GM18507 (cell line): ENCODE measurements at regions not wholly inside any gene's neighbourhood (a gene's known extent, or its start where the extent isn't known, plus 50 kb on each side); places are given as distances from the start of the nearest gene placed in this dataset.

Source experiments
- DNase-seq: peaks from one replicate; pipeline ENCODE4 v3.0.0; 2011; ENCODE audit warnings: low read depth; ENCODE audit not compliant: insufficient read length; ENCODE audit errors: extremely low spot score
- FAIRE-seq: peaks from 2 replicates; lab custom pipeline; 2011; peaks lifted over from hg19 to GRCh38; lab: Jason Lieb, UNC

DNA sequence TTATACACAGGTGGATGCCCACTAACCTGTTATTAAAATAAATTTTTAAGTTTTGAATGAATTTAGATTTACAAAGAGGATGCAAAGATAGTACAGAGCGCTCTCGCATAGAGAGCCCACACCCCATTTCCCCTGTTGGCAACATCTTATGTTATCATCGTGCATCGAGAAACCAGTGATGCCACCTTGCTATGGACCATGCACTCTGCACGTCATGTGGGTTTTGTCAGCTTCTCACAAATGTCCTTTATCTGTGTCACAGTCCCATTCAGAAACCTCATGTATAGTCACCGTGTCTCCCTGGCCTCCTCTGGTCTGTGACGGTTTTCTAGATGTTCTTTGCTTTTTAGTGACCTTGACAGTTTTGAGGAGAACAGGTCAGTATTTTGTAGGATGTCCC lies 60.0 kb downstream of the ING1 start:
- DNase-seq = no peak
- FAIRE-seq = no peak

DNA sequence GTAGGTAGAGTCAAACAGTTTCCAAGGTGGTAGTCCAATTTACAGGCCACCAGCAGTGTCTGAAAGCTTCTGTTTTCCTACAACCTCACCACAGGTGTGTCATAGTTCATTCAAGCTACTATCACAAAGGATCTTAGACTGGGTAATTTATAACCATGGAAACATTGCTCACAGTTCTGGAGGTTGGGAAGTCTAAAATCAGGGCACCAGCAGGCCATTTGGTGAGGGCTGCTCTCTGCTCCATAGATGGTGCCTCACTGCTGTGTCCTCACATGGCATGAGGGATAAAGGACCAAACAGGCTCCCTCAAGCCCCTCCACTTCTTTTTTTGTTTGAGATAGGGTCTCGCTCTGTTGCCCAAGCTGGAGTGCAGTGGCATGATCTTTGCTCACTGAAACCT lies 60.6 kb downstream of the ING1 start:
- FAIRE-seq = no peak
- DNase-seq = no peak

DNA sequence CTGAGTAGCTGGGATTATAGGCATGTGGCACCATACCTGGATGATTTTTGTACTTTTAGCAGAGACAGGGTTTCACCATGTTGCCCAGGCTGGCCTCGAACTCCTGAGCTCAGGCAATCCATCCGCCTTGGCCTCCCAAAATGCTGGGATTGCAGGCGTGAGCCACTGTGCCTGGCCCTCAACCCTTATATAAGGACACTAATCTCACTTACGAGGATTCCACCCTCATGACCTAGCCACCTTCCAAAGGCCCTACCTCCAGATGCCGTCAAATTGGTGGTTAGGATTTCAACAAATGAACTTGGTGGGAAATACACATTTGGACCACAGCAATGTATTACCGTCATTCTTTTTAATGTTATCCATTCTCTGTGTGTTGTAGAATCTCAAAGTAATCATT lies 61.0 kb downstream of the ING1 start:
- FAIRE-seq (no peak), DNase-seq (no peak)

DNA sequence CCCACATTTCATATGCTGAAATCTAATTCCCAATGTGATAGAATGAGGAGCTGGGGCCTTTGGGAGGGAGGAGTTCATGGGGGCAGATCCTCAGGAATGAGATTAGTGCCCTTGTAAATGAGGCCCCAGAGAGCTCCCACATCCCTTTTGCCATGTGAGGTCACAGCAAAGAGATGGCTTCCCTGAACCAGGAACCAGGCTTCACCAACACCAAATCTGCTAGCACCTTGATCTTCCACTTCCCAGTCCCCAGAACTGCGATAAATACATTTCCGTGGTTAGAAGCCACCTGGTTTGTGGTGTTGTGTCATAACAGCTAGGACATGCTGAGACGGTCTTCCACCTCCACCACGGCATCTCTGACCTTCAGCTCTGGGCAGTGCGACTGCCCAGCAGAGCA lies 62.1 kb downstream of the ING1 start:
- FAIRE-seq = no peak
- no peak for DNase-seq

- FAIRE-seq = no peak
- DNase-seq = no peak
These were observed 63.8 kb downstream of the ING1 start for GRCh38 chr13:110777251-110777820.

- FAIRE-seq (no peak), DNase-seq (no peak)
These were observed 65.5 kb downstream of the ING1 start for GRCh38 chr13:110779022-110779421.

DNA sequence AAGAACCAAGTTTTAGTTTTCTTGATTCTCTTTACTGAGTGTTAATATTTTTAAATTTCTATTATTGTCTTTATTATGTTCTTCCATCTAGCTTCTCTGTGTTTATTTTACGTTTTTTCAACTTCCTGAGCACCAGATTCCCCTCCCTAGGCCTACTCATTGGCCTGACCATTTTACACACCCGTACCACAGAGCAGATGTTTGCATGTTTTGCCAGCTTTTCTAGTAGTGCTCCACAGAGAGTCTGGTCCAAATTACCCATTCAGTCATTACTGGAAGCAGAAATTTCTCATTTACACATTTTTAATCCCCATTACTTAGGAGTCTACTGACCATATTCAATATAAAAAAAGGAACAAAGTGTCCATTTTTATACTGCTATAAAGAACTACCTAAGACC lies 66.9 kb downstream of the ING1 start:
- FAIRE-seq = no peak
- DNase-seq = no peak

DNA sequence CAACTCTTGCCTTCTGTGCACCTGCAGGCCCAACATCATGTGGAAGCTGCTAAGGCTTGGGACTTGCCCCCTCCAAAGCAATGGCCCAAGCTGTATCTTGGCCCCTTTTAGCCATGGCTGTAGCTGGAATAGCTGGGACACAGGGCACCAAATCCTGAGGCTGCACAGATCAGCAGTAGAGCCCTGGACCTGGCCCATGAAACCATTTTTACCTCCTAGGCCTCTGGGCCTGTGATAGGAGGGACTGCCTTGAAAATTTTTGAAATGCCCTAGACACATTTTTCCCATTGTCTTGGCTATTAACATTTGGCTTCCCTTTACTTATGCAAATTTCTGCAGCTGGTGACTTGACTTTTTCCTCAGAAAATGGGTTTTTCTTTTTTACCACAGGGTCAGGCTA lies 68.7 kb downstream of the ING1 start:
- no peak for DNase-seq
- no peak for FAIRE-seq

- no peak for DNase-seq
- no peak for FAIRE-seq
These were observed 71.2 kb downstream of the ING1 start for GRCh38 chr13:110784704-110785103.

- DNase-seq (no peak), FAIRE-seq (no peak)
These were observed 75.3 kb downstream of the ING1 start for GRCh38 chr13:110788778-110789177.

GRCh38 chr13:110789871-110790270 lies 76.4 kb downstream of the ING1 start:
- DNase-seq (no peak), FAIRE-seq (no peak)

DNA sequence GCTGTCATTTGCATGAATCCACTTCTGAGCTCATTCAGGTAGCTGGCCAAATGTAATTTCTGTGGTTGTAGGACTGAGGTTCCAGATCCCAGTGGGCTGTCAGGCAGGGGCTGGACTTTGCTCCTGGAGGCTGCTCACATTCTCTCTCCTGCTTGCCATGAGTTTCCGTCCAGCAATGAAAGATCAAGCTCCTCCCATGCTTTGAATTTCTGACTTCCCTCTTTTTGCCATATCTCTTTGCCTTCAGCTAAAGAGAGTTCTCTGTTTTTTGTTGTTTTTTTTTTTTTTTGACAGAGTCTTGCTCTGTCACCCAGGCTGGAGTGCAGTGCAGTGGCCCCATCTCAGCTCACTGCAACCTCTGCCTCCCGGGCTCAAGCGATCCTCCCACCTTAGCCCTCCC lies 76.9 kb downstream of the ING1 start:
- DNase-seq (no peak), FAIRE-seq (no peak)

- FAIRE-seq (no peak), DNase-seq (no peak)
These were observed 80.7 kb downstream of the ING1 start for GRCh38 chr13:110794209-110794608.

DNA sequence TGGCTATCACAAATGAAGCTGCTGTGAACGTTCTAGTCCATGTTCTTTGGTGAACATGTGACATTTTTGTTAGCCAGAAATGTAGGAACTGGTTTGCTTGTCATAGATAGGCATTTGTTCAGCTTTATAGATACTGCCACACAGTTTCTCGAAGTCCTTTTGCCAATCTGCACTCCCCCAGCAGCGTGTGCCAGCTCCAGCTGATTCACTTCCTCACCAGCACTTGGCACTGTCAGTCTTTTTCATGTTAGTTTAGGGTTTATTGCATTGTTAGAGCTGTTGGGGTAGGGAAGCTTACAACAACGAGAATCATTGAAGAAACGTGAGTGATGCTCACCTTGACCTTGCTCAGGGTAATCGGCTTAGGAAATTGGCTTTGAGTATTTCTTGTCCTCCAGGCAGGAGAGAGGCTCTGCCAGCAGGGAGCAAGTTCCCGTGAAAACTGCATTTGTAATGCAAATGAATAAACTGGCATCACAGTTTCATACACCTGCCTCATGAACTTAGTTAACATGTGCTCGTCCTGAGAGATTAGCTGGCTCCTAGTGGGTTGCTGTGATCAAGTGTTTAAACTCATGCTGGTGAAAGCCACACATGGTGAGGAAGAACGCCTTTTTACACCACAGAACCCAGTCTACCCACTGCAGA lies 83.9 kb downstream of the ING1 start:
- FAIRE-seq (no peak), DNase-seq (no peak)

DNA sequence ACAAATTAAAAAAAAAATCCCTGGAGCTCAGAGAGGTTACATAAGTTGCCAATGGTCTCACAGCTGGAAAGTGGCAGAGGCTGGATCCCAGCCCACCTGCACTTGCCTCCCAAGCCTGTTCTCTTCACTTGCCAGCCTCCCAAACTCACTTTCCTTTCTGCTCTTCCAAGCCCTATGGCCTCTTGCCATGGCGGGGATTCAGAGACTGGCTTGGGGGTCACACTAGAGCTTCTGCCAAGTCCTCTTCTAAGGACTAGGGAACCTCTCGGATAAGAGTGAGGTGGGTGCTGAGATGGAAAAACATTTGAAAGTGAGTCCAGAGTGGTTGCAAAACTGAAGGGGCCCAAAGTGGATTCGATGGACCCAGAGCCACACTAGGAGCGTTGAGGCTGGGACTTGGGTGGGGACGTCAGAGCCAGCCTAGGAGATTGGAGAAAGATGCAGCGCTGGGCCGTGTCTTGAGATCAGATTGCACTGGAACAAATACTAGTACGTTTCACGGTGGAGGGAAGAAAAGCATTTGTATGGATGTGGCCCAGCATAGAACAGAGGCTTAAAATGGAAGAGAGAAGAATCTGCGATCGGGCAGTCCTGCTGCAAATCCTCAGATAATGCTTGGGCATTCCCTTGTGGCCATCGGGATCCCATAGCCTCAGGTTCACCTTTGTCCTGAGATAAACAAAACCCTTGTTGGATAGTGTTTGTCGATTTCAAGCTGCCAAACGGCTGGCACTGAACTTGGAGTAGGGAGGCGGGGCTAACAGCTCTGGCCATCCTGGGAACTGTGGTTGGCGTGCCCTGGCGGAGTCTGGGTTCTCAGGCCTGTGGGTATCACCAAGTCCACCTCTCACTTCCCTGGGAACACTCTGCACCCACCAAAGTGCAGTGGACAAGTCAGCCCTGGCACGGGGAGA lies 84.8 kb downstream of the ING1 start:
- FAIRE-seq (no peak), DNase-seq (no peak)

DNA sequence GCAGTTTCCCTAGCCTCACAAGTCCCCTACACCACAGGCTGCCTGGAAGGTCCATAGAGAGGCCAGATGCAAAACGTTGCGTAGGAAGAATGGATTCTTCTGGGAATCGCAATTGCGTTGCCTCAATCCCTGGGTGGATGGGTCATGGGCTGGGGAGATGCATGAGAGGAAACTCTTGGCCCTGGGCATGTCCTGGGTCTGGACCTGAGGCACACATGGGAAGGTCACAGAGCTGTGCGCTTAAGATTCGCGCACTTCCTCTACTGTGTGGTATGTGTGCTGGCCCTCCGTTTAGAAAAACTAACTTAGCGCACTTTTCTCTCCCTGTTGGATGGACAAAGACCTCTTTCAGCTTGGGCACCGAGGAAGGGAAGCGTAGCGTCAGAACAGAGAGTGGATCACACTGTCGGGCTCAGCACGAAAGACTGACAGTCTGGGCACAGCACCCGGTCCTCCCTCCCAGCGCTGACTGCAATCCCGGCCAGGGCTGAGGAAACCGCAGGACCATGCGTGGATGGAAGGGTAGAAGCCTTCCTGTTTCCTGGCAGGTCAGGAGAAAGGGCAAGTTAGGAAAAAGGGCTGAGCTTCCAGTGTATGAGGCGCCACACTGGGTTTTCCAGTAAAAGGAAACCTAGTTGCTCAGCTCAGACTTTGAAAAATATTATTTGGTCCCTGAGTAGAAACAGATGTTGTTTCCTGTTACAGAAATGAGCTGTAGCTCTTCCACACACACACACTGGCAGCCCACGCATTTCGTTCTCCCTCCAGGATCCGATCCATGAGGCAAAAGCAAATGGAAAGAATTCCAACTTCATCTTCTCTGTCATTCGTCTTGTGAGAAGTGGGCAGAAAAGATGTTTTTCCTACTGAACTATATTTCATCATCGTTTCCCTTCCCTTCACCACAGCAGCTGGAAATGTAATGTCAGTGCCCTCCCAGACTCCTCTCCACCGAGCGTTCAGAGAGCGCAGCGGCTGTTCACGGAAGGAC lies 86.0 kb downstream of the ING1 start:
- FAIRE-seq (no peak), DNase-seq (no peak)

DNA sequence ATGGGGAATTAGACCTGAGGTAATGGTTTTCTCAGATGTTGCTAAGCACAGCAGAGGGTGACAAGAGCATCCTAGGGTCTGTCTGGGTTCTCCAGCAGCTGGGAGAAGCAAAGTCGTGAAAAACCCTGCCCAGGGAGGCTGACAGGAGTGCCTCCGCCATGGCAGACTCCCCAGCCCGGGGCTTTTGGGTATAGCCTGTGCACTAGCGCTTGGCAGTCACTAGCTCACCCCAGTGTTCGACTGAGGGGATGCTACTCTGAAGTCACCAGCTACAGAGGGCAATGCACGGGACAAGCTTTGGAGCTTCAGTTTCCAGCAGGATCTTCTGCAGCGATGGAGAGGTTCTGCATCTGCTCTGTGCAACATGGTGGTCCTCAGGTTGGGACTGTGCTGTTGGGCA lies 87.5 kb downstream of the ING1 start:
- no peak for DNase-seq

GRCh38 chr13:110802260-110802659 lies 88.8 kb downstream of the ING1 start:
- no peak for FAIRE-seq
- no peak for DNase-seq

More for the DNA sequence above, 87.5 kb downstream of the ING1 start:
- FAIRE-seq = no peak

DNA sequence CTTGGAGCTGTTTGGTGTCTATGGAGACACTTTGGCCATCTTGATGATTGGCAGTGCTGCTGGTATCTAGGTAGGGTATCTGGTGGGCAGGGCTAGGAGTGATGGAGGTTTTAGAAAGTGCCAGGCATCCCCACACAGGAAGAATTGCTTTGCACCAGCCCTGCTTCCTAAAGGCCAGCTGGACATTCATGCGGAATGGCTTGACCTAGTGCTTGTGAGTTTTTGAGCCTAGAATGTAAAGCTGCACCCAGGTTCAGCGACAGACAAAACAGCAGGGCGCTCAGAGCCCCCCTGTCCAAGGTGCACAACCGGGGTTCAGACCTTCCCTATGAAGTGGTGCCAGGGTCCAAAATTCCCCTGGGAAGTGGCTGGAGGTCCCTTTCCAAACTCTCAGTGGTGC lies 93.1 kb downstream of the ING1 start:
- no peak for DNase-seq
- no peak for FAIRE-seq

DNA sequence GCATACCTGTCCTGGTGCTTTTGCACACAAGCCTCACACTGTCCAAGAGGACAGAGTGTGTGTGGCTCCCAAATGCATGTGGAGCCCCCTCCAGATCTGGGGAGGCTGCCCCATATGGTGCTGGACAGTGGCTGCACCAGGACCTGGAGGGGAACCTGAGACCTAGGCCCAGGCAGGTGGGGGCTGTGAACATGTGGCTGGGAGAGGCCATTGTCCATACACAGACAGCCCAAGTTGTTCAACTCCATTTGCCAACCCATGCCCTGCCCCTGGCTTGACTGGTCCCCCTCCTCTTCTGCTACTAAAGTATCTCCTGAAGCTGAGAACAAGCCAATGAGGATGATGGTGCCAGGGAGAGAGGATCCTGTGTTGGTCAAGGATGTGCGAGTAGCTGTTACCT lies 94.0 kb downstream of the ING1 start:
- FAIRE-seq (no peak), DNase-seq (no peak)
